ENCODE measurements at regions not wholly inside any gene's neighbourhood (a gene's known extent, or its start where the extent isn't known, plus 50 kb on each side); places are given as distances from the start of the nearest gene placed in this dataset.

DNA sequence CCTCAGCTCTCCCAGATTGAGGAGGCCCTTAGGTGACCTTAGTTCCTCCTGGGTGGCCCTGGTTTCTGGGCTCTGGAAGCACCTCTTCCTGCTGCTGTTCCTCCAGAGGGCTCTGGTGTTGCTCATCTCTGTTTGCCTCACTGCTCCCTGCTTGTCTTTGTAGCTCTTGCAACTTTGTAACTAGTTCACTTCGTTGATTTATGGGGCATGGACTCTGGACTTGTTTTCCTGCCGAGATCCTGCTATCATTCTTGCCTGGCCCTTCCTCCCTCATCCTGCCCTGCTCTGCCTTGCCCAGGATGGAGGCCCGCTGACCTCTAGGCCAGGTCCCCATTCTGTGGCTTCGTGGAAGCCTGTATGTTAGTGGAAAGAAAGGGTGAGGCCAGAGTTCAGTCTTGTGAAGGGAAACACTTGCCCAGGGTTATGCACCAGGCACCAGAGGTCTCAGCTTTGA is 169.3 kb downstream of the MACROH2A1 start:
- Histone ChIP-seq H3K27ac (ENCODE audit: low read length) (no peak overlapping the region), H3K4me1 (ENCODE audit: low read length) (no peaks in the 10 kb centered on the region), H4K20me1 (ENCODE audit: insufficient read depth, low read length) (no peaks in the 10 kb centered on the region), H3K4me2 (ENCODE audit: low read depth, low read length) (no peak overlapping the region), H3K4me3 (ENCODE audit: low read length) (no peak overlapping the region), H3K79me2 (ENCODE audit: low read length) (no peaks in the 10 kb centered on the region), H2AFZ (ENCODE audit: low read length) (no peak overlapping the region), H3K27me3 (replicated peaks; ENCODE audit: insufficient read depth, low read length) (no peaks in the 10 kb centered on the region), H3K9me3 (replicated peaks; ENCODE audit: insufficient read depth, low read length) (no peaks in the 10 kb centered on the region), H3K9me2 (replicated peaks; ENCODE audit: insufficient read depth, low read length) (no peaks in the 10 kb centered on the region), H3K9ac (ENCODE audit: low read length) (no peak overlapping the region), H3F3A (ENCODE audit: insufficient read depth, low read length) (no peaks in the 10 kb centered on the region), H3K36me3 (replicated peaks; ENCODE audit: insufficient read depth, low read length) (no peaks in the 10 kb centered on the region)
- no peak for DNase-seq
- no peak for TF ChIP-seq EZH2 (optimal IDR thresholded peaks at IDR 0.05; ENCODE audit: low read depth, low read length)
- no peak for TF ChIP-seq EZH2phosphoT487 (IDR thresholded peaks at IDR 0.05; ENCODE audit: low read length)
- TF ChIP-seq, protein P1, sequence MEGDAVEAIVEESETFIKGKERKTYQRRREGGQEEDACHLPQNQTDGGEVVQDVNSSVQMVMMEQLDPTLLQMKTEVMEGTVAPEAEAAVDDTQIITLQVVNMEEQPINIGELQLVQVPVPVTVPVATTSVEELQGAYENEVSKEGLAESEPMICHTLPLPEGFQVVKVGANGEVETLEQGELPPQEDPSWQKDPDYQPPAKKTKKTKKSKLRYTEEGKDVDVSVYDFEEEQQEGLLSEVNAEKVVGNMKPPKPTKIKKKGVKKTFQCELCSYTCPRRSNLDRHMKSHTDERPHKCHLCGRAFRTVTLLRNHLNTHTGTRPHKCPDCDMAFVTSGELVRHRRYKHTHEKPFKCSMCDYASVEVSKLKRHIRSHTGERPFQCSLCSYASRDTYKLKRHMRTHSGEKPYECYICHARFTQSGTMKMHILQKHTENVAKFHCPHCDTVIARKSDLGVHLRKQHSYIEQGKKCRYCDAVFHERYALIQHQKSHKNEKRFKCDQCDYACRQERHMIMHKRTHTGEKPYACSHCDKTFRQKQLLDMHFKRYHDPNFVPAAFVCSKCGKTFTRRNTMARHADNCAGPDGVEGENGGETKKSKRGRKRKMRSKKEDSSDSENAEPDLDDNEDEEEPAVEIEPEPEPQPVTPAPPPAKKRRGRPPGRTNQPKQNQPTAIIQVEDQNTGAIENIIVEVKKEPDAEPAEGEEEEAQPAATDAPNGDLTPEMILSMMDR (IDR thresholded peaks at IDR 0.05; ENCODE audit: low read length) = no peak

DNA sequence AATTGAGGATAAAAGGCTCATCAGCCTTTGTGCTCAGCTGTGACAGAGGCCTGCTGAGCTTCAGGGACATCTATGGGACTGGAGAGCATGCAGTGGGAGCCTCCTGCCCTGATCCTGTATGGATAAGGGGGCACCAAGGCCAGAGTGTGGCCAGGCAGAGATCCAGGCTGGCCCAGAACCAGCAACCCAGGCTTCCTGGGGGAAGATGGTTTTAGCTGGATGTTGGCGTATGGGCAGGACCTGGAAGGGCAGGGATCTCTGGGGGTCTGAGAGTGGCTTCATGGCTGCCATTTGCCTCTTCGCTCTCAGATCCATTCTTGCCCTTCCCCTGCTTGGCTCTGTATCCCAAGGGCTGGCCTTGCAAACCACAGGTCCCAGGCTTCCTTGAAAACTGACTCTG is 169.9 kb downstream of the MACROH2A1 start:
- no peaks in the 10 kb centered on the region for H3K79me2 ChIP-seq (ENCODE audit: low read length)
- TF ChIP-seq EZH2phosphoT487 (IDR thresholded peaks at IDR 0.05; ENCODE audit: low read length) (no peak), EZH2 (optimal IDR thresholded peaks at IDR 0.05; ENCODE audit: low read depth, low read length) (no peak)
- TF ChIP-seq, protein P1 (IDR thresholded peaks at IDR 0.05; ENCODE audit: low read length) = no peak

DNA sequence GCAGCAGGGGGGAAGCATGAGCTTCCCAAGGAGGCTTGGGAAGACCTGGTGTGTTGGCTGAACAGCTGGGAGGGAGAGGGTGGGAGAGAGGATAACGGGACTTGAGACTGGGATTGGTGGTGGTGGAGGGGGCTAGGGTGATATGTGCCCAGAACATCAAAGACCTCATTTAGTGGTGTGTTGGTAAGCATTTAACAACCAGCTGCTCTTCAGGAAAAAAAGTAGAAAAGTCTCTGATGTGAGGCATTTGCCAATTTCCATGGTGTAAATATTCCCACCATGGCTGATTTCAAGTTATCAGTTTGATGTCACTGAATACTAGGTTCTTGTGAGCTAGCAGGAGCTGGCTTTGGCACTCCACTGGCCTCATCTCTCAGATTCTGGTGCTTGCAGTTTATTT is 170.8 kb downstream of the MACROH2A1 start:
- no peak overlapping the region for H3K27ac ChIP-seq (ENCODE audit: low read length)
- no peaks in the 10 kb centered on the region for H3K4me1 ChIP-seq (ENCODE audit: low read length)
- H3K9me2 ChIP-seq (replicated peaks; ENCODE audit: insufficient read depth, low read length) = no peaks in the 10 kb centered on the region
- H3K4me3 ChIP-seq (ENCODE audit: low read length) = no peak overlapping the region
- no peaks in the 10 kb centered on the region for H3F3A ChIP-seq (ENCODE audit: insufficient read depth, low read length)
- DNase-seq = no peak
- H3K79me2 ChIP-seq (ENCODE audit: low read length) = no peaks in the 10 kb centered on the region
- no peaks in the 10 kb centered on the region for H3K9me3 ChIP-seq (replicated peaks; ENCODE audit: insufficient read depth, low read length)
- TF ChIP-seq EZH2 (optimal IDR thresholded peaks at IDR 0.05; ENCODE audit: low read depth, low read length) (no peak), EZH2phosphoT487 (IDR thresholded peaks at IDR 0.05; ENCODE audit: low read length) (no peak)
- TF ChIP-seq, protein P1 (IDR thresholded peaks at IDR 0.05; ENCODE audit: low read length) = no peak
- H3K4me2 ChIP-seq (ENCODE audit: low read depth, low read length) = no peak overlapping the region
- H3K27me3 ChIP-seq (replicated peaks; ENCODE audit: insufficient read depth, low read length) = no peaks in the 10 kb centered on the region
- no peak overlapping the region for H3K9ac ChIP-seq (ENCODE audit: low read length)
- no peak overlapping the region for H2AFZ ChIP-seq (ENCODE audit: low read length)
- no peaks in the 10 kb centered on the region for H3K36me3 ChIP-seq (replicated peaks; ENCODE audit: insufficient read depth, low read length)
- H4K20me1 ChIP-seq (ENCODE audit: insufficient read depth, low read length) = no peaks in the 10 kb centered on the region

More for the DNA sequence above, 169.9 kb downstream of the MACROH2A1 start:
- H3K9me2 ChIP-seq (replicated peaks; ENCODE audit: insufficient read depth, low read length) = no peaks in the 10 kb centered on the region
- no peaks in the 10 kb centered on the region for H3K27me3 ChIP-seq (replicated peaks; ENCODE audit: insufficient read depth, low read length)
- H3K9ac ChIP-seq (ENCODE audit: low read length) = no peak overlapping the region
- H4K20me1 ChIP-seq (ENCODE audit: insufficient read depth, low read length) = no peaks in the 10 kb centered on the region
- no peaks in the 10 kb centered on the region for H3K36me3 ChIP-seq (replicated peaks; ENCODE audit: insufficient read depth, low read length)
- H3K4me1 ChIP-seq (ENCODE audit: low read length) = no peaks in the 10 kb centered on the region
- no peaks in the 10 kb centered on the region for H3F3A ChIP-seq (ENCODE audit: insufficient read depth, low read length)
- no peak for DNase-seq
- H3K4me3 ChIP-seq (ENCODE audit: low read length) = no peak overlapping the region
- no peak overlapping the region for H2AFZ ChIP-seq (ENCODE audit: low read length)
- no peak overlapping the region for H3K27ac ChIP-seq (ENCODE audit: low read length)
- H3K9me3 ChIP-seq (replicated peaks; ENCODE audit: insufficient read depth, low read length) = no peaks in the 10 kb centered on the region
- H3K4me2 ChIP-seq (ENCODE audit: low read depth, low read length) = no peak overlapping the region
